ENCODE measurements at regions not wholly inside any gene's neighbourhood (a gene's known extent, or its start where the extent isn't known, plus 50 kb on each side); places are given as distances from the start of the nearest gene placed in this dataset.
"Not testable (repeated sequence)": the region's sequence is repeated elsewhere in the genome, so short reads cannot be mapped to it uniquely, and the experiment has no call there.

- Histone ChIP-seq H3K4me1 (ENCODE audit: low read depth) (no peaks in the 10 kb centered on the region), H3K4me3 (no peak overlapping the region), H3K36me3 (ENCODE audit: low read depth) (no peaks in the 10 kb centered on the region), H3K9me3 (no peaks in the 10 kb centered on the region)
- no peak for TF ChIP-seq CTCF (IDR thresholded peaks at IDR 0.05)
- no peak for DNase-seq
- intact Hi-C loops (cut with DNase I, micrococcal nuclease) = no loop called here
- ATAC-seq = no peak
Measured at GRCh38 chrX:147522981-147523380, 388.7 kb upstream of the FMR1 start.

- DNase-seq (no peak), ATAC-seq (no peak)
- no peak for TF ChIP-seq CTCF (IDR thresholded peaks at IDR 0.05)
- intact Hi-C loops (cut with DNase I, micrococcal nuclease) = no loop called here
- H3K4me3 ChIP-seq = no peak overlapping the region
- no peaks in the 10 kb centered on the region for H3K4me1 ChIP-seq (ENCODE audit: low read depth)
- H3K36me3 ChIP-seq (ENCODE audit: low read depth) = no peaks in the 10 kb centered on the region
- H3K9me3 ChIP-seq = no peaks in the 10 kb centered on the region
Measured at GRCh38 chrX:147533426-147533825, 378.3 kb upstream of the FMR1 start.

- no peaks in the 10 kb centered on the region for H3K9me3 ChIP-seq
- no peaks in the 10 kb centered on the region for H3K4me1 ChIP-seq (ENCODE audit: low read depth)
- no peaks in the 10 kb centered on the region for H3K36me3 ChIP-seq (ENCODE audit: low read depth)
- H3K4me3 ChIP-seq = no peak overlapping the region
- no peak for DNase-seq
- ATAC-seq = no peak
- intact Hi-C loops (cut with DNase I, micrococcal nuclease) = no loop called here
- no peak for TF ChIP-seq CTCF (IDR thresholded peaks at IDR 0.05)
Measured at GRCh38 chrX:147537172-147537571, 374.5 kb upstream of the FMR1 start.

- DNase-seq; H3K36me3 ChIP-seq (ENCODE audit: low read depth); H3K4me1 ChIP-seq (ENCODE audit: low read depth); H3K4me3 ChIP-seq; intact Hi-C loops (cut with DNase I, micrococcal nuclease); ATAC-seq; H3K9me3 ChIP-seq: not testable (repeated sequence)
Measured at GRCh38 chrX:147548023-147548422, 363.7 kb upstream of the FMR1 start.

- TF ChIP-seq CTCF (IDR thresholded peaks at IDR 0.05) = no peak
- no peak overlapping the region for H3K4me3 ChIP-seq
- H3K36me3 ChIP-seq (ENCODE audit: low read depth) = no peaks in the 10 kb centered on the region
- no peak for ATAC-seq
- intact Hi-C loops (cut with DNase I, micrococcal nuclease) = no loop called here
- peak in 2 of 3 donors; percentile 1 to 9 for DNase-seq
- no peaks in the 10 kb centered on the region for H3K4me1 ChIP-seq (ENCODE audit: low read depth)
- no peaks in the 10 kb centered on the region for H3K9me3 ChIP-seq
Measured at GRCh38 chrX:147550217-147550616, 361.5 kb upstream of the FMR1 start.

- no peaks in the 10 kb centered on the region for H3K4me1 ChIP-seq (ENCODE audit: low read depth)
- intact Hi-C loops (cut with DNase I, micrococcal nuclease) = no loop called here
- H3K9me3 ChIP-seq = no peaks in the 10 kb centered on the region
- ATAC-seq (no peak), DNase-seq (no peak)
- no peak overlapping the region for H3K4me3 ChIP-seq
- no peaks in the 10 kb centered on the region for H3K36me3 ChIP-seq (ENCODE audit: low read depth)
- no peak for TF ChIP-seq CTCF (IDR thresholded peaks at IDR 0.05)
Measured at GRCh38 chrX:147559191-147559590, 352.5 kb upstream of the FMR1 start.

Data from mucosa of descending colon (tissue), 3 donors.